HG02938 (cell line): ENCODE measurements at regions not wholly inside any gene's neighbourhood (a gene's known extent, or its start where the extent isn't known, plus 50 kb on each side); places are given as distances from the start of the nearest gene placed in this dataset.

Experiments used
- ATAC-seq: cut with Tn5 transposase; IDR thresholded peaks from one replicate; pipeline ENCODE4 v1.9.1; 2021; ENCODE audit warnings: mild to moderate bottlenecking, moderate library complexity; ENCODE audit not compliant: unreplicated experiment

GRCh38 chr5:74327339-74327685 lies 313.2 kb downstream of the ENC1 start:
- no peak for ATAC-seq

- ATAC-seq: peak; percentile 92
These were observed 313.8 kb downstream of the ENC1 start for GRCh38 chr5:74326571-74327338.

DNA sequence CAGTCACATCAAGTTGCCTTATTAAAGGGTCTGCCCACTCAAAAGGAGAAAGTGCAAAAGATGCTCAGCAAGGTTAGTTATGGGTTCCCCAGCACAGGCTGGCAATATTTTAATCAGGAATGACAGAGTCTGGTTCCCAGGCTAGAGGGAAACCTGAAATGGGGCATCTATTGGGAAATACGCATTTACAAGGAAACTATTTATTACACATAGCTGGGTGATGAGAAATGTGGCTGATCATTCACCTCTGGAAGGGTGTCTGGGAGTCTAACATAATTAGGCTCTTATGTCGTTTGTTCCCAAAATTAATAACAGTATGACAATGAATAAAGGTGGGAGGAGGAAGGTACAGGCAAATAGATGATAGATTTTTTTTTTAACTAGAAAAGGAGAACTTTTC lies 314.7 kb downstream of the ENC1 start:
- no peak for ATAC-seq

- ATAC-seq: no peak
These were observed 316.0 kb downstream of the ENC1 start for GRCh38 chr5:74324556-74324955.

DNA sequence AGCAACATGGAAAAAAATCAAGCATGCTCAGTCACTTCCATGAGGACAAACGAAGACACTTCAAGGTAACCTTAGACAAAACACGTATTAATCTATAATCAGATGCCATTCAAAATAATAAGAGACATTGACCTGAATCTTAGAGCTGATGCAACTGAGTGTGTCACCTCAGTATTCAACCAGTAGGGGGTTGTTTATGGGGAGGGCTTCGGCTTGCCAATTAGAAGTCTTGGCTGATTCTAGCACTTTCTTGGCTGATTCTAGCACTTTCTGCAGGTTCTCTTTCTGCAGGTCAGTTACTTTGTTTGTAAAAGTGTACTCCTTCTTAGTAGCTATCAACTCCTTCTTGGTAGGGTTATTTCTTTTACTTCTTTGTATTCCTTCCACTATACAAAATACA lies 317.6 kb downstream of the ENC1 start:
- no peak for ATAC-seq

GRCh38 chr5:74322191-74322590 lies 318.3 kb downstream of the ENC1 start:
- ATAC-seq: no peak

GRCh38 chr5:74321326-74321725 lies 319.2 kb downstream of the ENC1 start:
- ATAC-seq: no peak

- ATAC-seq: no peak
These were observed 320.0 kb downstream of the ENC1 start for GRCh38 chr5:74320526-74320925.

DNA sequence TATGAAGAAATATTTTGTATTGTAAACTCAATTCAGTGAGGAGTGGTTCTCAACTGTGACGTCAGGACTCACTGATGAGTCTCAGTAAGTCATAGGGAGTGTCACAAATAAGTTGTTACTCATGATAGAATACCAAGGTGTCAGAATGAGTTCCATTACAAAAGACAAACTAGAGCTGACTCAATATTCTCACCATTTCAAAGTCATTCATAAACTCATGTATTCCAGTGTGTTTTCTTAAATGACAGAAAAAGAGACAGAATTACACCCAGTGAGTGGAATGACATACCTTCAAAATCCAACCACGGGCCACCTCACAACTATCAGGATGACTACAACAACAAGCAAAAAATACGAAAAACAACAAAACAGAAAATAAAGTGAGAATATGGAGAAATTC lies 321.5 kb downstream of the ENC1 start:
- ATAC-seq: no peak

DNA sequence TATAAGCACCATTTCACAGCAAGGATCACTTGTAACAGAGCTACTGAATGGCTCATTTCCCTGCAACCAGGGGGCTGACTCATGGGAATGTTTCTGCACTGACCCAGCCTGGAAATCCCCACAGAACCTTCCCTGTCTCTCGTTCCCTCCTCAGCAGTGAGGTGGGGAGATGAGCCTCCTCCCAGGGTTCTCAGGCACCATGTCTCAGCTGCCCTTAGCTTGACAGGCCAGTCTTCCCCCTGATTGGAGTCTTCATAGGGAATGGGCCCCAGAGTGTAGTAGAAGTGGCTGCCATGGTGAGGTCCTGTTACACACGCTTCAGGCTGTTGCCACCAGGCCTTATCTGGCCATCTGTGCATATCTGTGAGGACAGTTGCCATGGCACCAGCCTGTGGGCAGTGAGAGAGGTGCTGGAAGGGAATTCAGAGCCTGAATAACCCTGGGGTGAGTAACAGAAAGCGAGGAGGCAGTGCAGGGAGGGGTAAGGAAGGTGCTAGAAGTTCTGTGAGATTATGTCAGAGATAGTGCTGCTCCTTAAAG lies 324.4 kb downstream of the ENC1 start:
- ATAC-seq: no peak

- ATAC-seq: no peak
These were observed 325.6 kb downstream of the ENC1 start for GRCh38 chr5:74314906-74315305.

DNA sequence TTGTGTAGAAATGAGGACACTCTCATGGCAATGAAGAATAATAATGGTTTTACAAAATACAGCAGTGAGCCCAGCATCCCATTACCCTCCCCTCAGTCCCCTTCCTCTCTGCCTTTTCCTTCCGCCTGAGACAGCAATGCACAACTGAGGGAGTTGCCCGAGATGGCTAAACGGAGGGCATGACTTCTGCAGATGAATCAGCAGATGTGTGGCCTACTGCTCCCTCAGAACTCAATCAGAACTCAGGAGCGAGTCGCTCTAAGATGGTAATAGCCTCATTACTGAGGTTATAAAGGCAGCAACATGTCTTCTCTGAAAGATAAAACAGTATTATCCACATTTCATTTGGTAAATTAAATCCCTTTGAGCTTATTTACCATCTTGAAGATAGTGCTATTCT lies 326.6 kb downstream of the ENC1 start:
- ATAC-seq: no peak

DNA sequence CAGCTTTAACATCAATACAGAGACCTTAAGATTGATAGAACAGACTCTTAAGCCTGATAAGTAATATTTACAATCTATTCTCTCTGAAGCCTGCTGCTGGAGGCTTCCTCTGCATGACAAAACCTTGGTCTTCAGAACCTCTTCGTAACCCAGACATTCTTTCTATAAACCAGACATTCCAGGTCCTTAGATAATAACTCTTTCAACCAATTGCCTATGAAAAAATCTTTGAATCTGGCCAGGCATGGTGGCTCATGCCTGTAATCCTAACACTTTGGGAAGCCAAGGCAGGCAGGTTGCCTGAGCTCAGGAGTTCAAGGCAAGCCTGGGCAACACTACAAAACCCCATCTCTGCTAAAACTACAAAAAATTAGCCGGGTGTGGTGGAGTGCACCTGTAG lies 327.8 kb downstream of the ENC1 start:
- ATAC-seq: no peak

- no peak for ATAC-seq
These were observed 328.6 kb downstream of the ENC1 start for GRCh38 chr5:74311961-74312360.

- no peak for ATAC-seq
These were observed 329.3 kb downstream of the ENC1 start for GRCh38 chr5:74310997-74311930.

- ATAC-seq: no peak
These were observed 330.1 kb downstream of the ENC1 start for GRCh38 chr5:74310386-74310785.

- no peak for ATAC-seq
These were observed 331.5 kb downstream of the ENC1 start for GRCh38 chr5:74309050-74309449.

DNA sequence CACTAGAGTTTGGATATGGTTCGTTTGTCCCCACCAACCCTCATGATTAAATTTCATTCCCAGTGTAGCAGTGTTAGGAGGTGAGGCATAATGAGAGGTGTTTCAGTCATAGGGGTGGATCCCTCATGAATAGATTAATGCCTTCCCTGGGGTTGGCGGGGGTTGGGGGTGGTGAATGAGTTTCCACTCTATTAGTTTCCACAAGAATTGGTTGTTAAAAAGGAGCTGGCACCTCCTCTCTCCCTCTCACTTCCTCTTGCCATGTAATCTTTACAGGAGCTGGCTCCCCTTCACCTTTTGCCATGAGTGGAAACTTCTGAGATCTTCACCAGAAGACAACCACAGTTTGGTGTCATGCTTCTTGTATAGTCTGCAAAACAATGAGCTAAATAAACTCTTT lies 333.7 kb downstream of the ENC1 start:
- no peak for ATAC-seq

DNA sequence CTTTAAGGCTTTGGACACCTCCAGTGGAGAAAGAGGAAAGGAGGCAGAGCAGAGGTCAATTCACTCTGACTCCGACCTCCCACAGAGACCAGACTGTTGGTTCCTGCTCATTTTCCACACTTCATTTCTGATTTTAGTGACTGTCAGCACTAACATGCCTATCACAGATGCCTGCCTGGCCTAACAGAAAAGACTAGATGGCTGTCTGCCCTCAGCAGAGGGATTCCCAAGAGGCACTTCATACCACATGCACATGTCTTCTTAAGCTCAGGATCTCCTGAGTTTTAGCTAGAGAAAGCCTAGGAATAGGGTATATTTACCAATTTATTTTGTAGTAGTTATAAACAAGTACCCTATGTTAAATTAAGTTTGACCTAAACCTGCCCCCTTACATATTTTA lies 336.0 kb downstream of the ENC1 start:
- no peak for ATAC-seq

DNA sequence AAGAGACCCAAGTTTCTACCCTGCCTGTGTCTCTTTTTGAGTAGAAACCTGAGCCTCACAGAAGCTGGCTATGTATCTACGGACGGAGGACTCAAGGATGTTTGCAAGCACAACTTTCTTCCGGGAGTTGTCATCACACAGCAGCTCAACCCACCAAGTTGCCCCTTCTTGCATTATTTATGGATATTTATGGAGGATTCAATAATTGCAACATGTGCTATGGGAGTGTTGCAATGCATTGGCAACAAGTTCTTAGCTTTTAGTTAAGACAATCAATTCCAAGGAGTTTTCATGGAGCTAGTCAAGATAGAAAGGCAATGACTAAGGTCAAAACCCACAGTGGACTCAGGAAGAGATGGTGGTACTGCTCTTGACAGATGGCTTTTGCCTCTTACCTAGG lies 336.9 kb downstream of the ENC1 start:
- ATAC-seq: no peak

DNA sequence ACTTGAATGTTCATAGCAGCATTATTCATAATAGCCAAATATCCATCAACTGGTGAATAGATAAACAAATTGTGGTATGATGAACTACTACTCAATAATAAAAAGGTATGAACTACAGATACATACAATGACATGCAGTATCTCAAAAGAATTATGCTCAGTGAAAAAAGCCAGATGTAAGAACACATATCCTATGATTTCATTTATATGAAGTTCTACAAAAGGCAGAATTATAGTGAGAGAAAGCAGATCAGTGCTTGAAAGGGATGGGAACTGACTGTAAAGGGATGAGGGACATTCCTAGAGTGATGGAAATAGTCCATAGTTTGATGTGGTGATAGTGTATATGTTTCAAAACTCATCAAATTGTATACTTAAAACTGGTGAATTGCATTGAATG lies 339.0 kb downstream of the ENC1 start:
- ATAC-seq: no peak

- ATAC-seq: no peak
These were observed 339.6 kb downstream of the ENC1 start for GRCh38 chr5:74300808-74301389.
